HL-60 (cell line): ENCODE measurements at regions not wholly inside any gene's neighbourhood (a gene's known extent, or its start where the extent isn't known, plus 50 kb on each side); places are given as distances from the start of the nearest gene placed in this dataset.

Experiments
- CTCF ChIP-seq: IDR thresholded peaks from one replicate; pipeline ENCODE4 v1.5.1; 2011; ENCODE audit warnings: low read length, control low read depth, inconsistent platforms; ENCODE audit not compliant: insufficient read depth
- GABPA ChIP-seq: IDR thresholded peaks from 2 replicates; pipeline ENCODE4 v1.6.1; 2012; ENCODE audit warnings: low read depth
- POLR2AphosphoS5 ChIP-seq: IDR thresholded peaks from 2 replicates; pipeline ENCODE4 v1.6.1; 2012; ENCODE audit warnings: low read depth
- REST ChIP-seq: IDR thresholded peaks from 2 replicates; pipeline ENCODE4 v1.6.1; 2012; ENCODE audit warnings: low read depth; ENCODE audit not compliant: insufficient replicate concordance
- SPI1 ChIP-seq: IDR thresholded peaks from 2 replicates; pipeline ENCODE4 v1.6.1; 2012; ENCODE audit warnings: low read depth, mild to moderate bottlenecking, borderline replicate concordance

GRCh38 chr6:26240157-26241032 is 124.6 kb upstream of the BTN3A2 start:
- TF ChIP-seq CTCF (no peak), POLR2AphosphoS5 (no peak), REST (no peak), GABPA (no peak), SPI1 (no peak)
